ENCODE measurements at regions not wholly inside any gene's neighbourhood (a gene's known extent, or its start where the extent isn't known, plus 50 kb on each side); places are given as distances from the start of the nearest gene placed in this dataset.

DNA sequence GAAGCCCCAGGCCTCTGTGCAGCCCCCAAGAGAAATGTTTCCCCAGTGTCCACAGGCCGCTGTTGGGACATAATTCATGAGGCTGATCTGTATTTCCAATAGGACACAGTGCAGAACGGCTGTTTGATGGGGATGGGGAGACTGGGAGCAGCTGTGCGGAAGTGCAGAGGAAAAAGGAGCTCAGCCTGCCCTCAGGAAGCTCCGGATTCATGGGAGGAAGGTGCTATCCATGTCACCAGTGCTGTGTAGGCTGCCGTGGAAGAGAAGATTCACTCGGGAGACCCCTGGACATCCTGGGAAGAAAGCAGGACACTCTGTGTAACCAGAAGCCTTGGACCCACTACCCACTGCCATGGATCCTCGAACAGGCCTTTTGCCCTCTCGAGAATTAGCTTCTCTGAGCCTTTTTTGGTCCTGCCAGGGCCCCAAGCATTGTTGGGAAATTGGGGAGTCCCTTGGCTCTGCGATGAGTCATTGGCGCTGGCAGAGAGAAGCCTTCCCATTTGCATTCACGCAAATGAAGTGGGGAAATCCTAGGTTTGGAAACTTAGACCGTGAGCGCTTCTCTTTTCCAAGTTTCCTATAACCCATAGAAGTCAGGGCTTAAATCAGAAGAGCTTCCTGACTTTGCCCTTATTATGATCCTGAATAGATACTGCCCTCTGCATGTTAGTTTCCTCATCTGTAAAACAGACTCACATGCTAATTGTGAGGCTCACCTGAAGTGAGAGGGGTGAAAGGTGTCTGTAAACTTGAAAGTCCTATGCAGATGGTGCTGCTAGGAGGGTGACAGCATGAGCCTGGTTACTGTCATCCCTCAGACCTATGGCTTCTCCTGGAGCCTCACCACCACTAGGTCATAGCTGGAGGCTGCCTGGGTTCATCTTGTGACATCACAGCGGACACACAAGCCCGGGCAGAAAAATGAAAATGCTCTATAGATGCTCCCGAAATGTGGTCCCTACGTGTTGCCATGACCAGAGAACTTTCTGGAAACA is 229.2 kb upstream of the B3GAT1 start:
- no peak overlapping the region for H3K27ac ChIP-seq
- WGBS, 2 donors, result 81% methylated on average over 17 of the region's 17 CpGs
- TF ChIP-seq, protein P1, sequence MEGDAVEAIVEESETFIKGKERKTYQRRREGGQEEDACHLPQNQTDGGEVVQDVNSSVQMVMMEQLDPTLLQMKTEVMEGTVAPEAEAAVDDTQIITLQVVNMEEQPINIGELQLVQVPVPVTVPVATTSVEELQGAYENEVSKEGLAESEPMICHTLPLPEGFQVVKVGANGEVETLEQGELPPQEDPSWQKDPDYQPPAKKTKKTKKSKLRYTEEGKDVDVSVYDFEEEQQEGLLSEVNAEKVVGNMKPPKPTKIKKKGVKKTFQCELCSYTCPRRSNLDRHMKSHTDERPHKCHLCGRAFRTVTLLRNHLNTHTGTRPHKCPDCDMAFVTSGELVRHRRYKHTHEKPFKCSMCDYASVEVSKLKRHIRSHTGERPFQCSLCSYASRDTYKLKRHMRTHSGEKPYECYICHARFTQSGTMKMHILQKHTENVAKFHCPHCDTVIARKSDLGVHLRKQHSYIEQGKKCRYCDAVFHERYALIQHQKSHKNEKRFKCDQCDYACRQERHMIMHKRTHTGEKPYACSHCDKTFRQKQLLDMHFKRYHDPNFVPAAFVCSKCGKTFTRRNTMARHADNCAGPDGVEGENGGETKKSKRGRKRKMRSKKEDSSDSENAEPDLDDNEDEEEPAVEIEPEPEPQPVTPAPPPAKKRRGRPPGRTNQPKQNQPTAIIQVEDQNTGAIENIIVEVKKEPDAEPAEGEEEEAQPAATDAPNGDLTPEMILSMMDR (IDR thresholded peaks at IDR 0.05), result no peak
- H3K36me3 ChIP-seq, result no peaks in the 10 kb centered on the region
- H3K4me3 ChIP-seq, result no peak overlapping the region
- no peak for DNase-seq
- no peaks in the 10 kb centered on the region for H3K4me1 ChIP-seq
- intact Hi-C loops (cut with DNase I), result no loop called here
- no peak for ATAC-seq
- no peaks in the 10 kb centered on the region for H3K9me3 ChIP-seq
- peaks cover 0 to 95% (median 50%) of the 10 kb centered on the region in 7 donors for H3K27me3 ChIP-seq

DNA sequence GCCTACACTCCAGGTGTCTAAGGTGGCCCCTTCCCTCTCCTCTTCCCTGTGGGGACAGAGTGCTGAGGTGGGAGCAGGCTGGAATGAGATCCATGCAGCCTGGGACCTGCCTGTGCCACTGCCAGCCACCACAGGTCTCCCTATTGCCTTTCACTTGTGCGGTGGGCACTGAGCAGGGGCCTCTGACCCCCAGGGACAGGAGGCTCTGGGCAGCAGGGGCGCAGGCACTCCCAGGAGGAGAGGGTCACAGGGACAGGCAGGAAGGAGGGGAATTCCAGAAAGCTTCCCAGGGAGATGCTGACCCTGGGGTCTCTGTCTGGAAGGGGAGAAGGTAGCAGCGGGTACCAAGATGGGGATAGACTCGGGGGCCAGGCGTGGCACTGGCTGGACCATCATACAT is 228.5 kb upstream of the B3GAT1 start:
- ATAC-seq (no peak), DNase-seq (no peak)
- no peaks in the 10 kb centered on the region for H3K36me3 ChIP-seq
- H3K4me3 ChIP-seq, result no peak overlapping the region
- H3K27ac ChIP-seq, result no peak overlapping the region
- intact Hi-C loops (cut with DNase I), result no loop called here
- no peaks in the 10 kb centered on the region for H3K4me1 ChIP-seq
- WGBS, 2 donors, result 82 to 85% methylated on average over 5 of the region's 5 CpGs
- TF ChIP-seq, protein P1 (IDR thresholded peaks at IDR 0.05), result no peak
- no peaks in the 10 kb centered on the region for H3K9me3 ChIP-seq
- H3K27me3 ChIP-seq, result peaks cover 0 to 95% (median 48%) of the 10 kb centered on the region in 7 donors

DNA sequence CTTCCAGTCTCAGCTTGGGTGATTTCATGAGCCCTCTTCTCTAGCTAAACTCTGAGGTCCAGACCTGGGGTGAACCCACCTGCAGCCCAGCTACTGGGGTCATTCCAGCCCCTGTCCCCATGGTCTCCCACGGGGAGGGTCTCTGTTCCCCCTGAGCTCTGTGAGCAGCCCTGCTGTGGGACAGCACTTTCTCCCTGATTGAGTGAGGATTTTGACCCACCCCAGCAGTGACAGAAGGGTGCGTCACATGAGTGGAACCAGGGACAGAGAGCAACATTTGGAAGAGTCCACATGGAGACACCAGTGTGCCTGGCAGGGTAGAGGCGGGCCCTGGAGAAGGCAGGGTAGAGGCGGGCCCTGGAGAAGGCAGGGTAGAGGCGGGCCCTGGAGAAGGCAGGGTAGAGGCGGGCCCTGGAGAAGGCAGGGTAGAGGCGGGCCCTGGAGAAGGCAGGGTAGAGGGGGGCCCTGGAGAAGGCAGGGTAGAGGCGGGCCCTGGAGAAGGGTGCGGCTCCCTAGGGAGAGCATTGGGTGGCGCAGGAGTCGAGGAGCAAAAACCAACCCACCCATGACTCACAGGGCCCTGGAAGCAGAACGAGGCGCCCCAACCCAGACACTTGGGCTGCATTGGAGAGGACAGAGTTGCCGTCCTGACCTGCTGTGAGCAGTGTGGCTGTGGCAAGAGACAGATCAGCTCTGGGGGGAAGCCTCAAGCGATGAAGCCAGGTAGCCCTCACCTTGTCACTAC is 227.7 kb upstream of the B3GAT1 start:
- H3K4me3 ChIP-seq, result no peak overlapping the region
- no peaks in the 10 kb centered on the region for H3K9me3 ChIP-seq
- H3K4me1 ChIP-seq, result no peaks in the 10 kb centered on the region
- no peaks in the 10 kb centered on the region for H3K36me3 ChIP-seq
- 72 to 76% methylated on average over 11 to 14 of the region's 15 CpGs for WGBS, 2 donors
- TF ChIP-seq, protein P1 (IDR thresholded peaks at IDR 0.05), result no peak
- peaks cover 0 to 95% (median 54%) of the 10 kb centered on the region in 7 donors for H3K27me3 ChIP-seq
- no peak for DNase-seq
- intact Hi-C loops (cut with DNase I), result no loop called here
- H3K27ac ChIP-seq, result no peak overlapping the region
- ATAC-seq, result no peak

- Histone ChIP-seq H3K9me3 (no peaks in the 10 kb centered on the region), H3K27ac (no peak overlapping the region), H3K4me3 (no peak overlapping the region), H3K36me3 (no peaks in the 10 kb centered on the region), H3K27me3 (peaks cover 0 to 93% (median 47%) of the 10 kb centered on the region in 7 donors), H3K4me1 (no peaks in the 10 kb centered on the region)
- WGBS, 2 donors, result 69 to 70% methylated on average over 10 of the region's 10 CpGs
- intact Hi-C loops (cut with DNase I), result no loop called here
- ATAC-seq (peak in 1 of 8 donors; percentile 49), DNase-seq (no peak)
- TF ChIP-seq, protein P1 (IDR thresholded peaks at IDR 0.05), result no peak
Measured at GRCh38 chr11:134638796-134639430, 226.9 kb upstream of the B3GAT1 start.

Measured in heart right ventricle (tissue), 16 donors.